A549 (cell line): ENCODE measurements at regions not wholly inside any gene's neighbourhood (a gene's known extent, or its start where the extent isn't known, plus 50 kb on each side); places are given as distances from the start of the nearest gene placed in this dataset.

Experiments used
- ATAC-seq, 2 experiments: fragments of 200-7000 bp in 1 of 2; fragments of >200 bp in 1 of 2; cut with Nextera tagmentation in 1 of 2; cut with Tn5 transposase in 1 of 2; 3 replicates each; pipeline versions ENCODE4 v1.8.0 to v1.9.1; 2018 to 2020; ENCODE audit warnings: mild to moderate bottlenecking in 1 of 2, moderate library complexity in 1 of 2
- CTCF ChIA-PET: fragments of 300-600 bp; sonication (Branson Sonifier 250); formaldehyde crosslinking; extraction: SDS; loops from one replicate; lab custom pipeline; 2021; ENCODE audit warnings: antibody characterized with exemption, inconsistent platforms; lab: Yijun Ruan, JAX
- POLR2A ChIA-PET: fragments of 350-600 bp; formaldehyde crosslinking; extraction: SDS; loops from one replicate; lab custom pipeline; 2021; ENCODE audit warnings: antibody characterized with exemption, inconsistent platforms; lab: Yijun Ruan, JAX
- DNase-seq, 2 experiments: peaks; one replicate each; pipeline versions ENCODE4 v3.0.0 to v3.0.0-alpha.2; 2011 to 2016; ENCODE audit warnings: low read depth in 1 of 2, low spot score in 1 of 2
- FAIRE-seq: peaks from 2 replicates; lab custom pipeline; 2011; peaks lifted over from hg19 to GRCh38; lab: Jason Lieb, UNC
- H3K27ac ChIP-seq, 2 experiments: fragments of >200 bp; sonication (Bioruptor Twin); formaldehyde crosslinking; 3 replicates each; pipeline ENCODE4 v1.5.1; 2016 to 2017
- H3K4me1 ChIP-seq: fragments of >200 bp; sonication (Bioruptor Twin); formaldehyde crosslinking; 3 replicates; pipeline ENCODE4 v1.6.1; 2016
- H3K4me2 ChIP-seq: fragments of >200 bp; sonication (Bioruptor Twin); formaldehyde crosslinking; 3 replicates; pipeline ENCODE4 v1.6.1; 2016
- H3K4me3 ChIP-seq: fragments of >200 bp; sonication (Bioruptor Twin); formaldehyde crosslinking; 3 replicates; pipeline ENCODE4 v1.5.1; 2016
- H3K9me3 ChIP-seq: fragments of >200 bp; sonication (Bioruptor Twin); formaldehyde crosslinking; 3 replicates; pipeline ENCODE4 v1.6.1; 2016
- CHD2 ChIP-seq: fragments of 150-350 bp; IDR thresholded peaks from 2 replicates; pipeline ENCODE4 v1.6.1; 2014; ENCODE audit warnings: low read length; ENCODE audit not compliant: partially characterized antibody
- FOSB ChIP-seq: fragments of 250-450 bp; sonication (Bioruptor Pico); IDR thresholded peaks from 2 replicates; pipeline ENCODE4 v1.5.0; 2020; ENCODE audit warnings: mild to moderate bottlenecking, moderate library complexity
- FOSL2 ChIP-seq, 2 experiments: fragments of 450-650 bp in 1 of 2; fragments of >200 bp in 1 of 2; sonication (Bioruptor Twin) in 1 of 2; formaldehyde crosslinking; IDR thresholded peaks; 2 replicates each; pipeline versions ENCODE4 v1.5.0 to v1.6.1; 2016 to 2020; ENCODE audit warnings: mild to moderate bottlenecking in 1 of 2, moderate library complexity in 1 of 2
- FOXS1 ChIP-seq: fragments of 250-450 bp; sonication (Bioruptor Pico); IDR thresholded peaks from 2 replicates; pipeline ENCODE4 v1.5.0; 2020; ENCODE audit warnings: mild to moderate bottlenecking, moderate library complexity
- HOXA7 ChIP-seq: fragments of 250-450 bp; sonication (Bioruptor Pico); IDR thresholded peaks from 2 replicates; pipeline ENCODE4 v1.5.0; 2020; ENCODE audit warnings: mild to moderate bottlenecking, moderate library complexity
- KDM1A ChIP-seq: fragments of 200-600 bp; sonication (generic); IDR thresholded peaks from 2 replicates; pipeline ENCODE4 v1.6.1; 2016; ENCODE audit warnings: low read depth, mild to moderate bottlenecking
- KDM5A ChIP-seq: fragments of 200-600 bp; sonication (generic); IDR thresholded peaks from 2 replicates; pipeline ENCODE4 v1.6.1; 2016; ENCODE audit warnings: antibody characterized with exemption, mild to moderate bottlenecking
- MAFK ChIP-seq: fragments of 450-650 bp; IDR thresholded peaks from 2 replicates; pipeline ENCODE4 v1.6.1; 2014; ENCODE audit not compliant: partially characterized antibody
- MYC ChIP-seq: IDR thresholded peaks from 2 replicates; pipeline ENCODE4 v1.6.1; 2012; ENCODE audit warnings: mild to moderate bottlenecking, inconsistent platforms, low read length, improper control_type of control experiment, borderline replicate concordance
- NPAS2 ChIP-seq: fragments of 250-450 bp; sonication (Bioruptor Pico); IDR thresholded peaks from 2 replicates; pipeline ENCODE4 v1.8.0; 2022; ENCODE audit warnings: mild to moderate bottlenecking, moderate library complexity, borderline replicate concordance
- NR3C1 ChIP-seq: fragments of >200 bp; sonication (Bioruptor Twin); formaldehyde crosslinking; IDR thresholded peaks from 3 replicates; pipeline ENCODE4 v1.6.1; 2017
- RARB ChIP-seq: fragments of 250-450 bp; sonication (Bioruptor Pico); IDR thresholded peaks from 2 replicates; pipeline ENCODE4 v1.8.0; 2021; ENCODE audit warnings: mild to moderate bottlenecking, moderate library complexity
- TFCP2L1 ChIP-seq: fragments of 250-450 bp; sonication (Bioruptor Pico); IDR thresholded peaks from 2 replicates; pipeline ENCODE4 v1.5.0; 2021; ENCODE audit warnings: mild to moderate bottlenecking
- ZNF302 ChIP-seq: fragments of 250-450 bp; sonication (Bioruptor Pico); IDR thresholded peaks from 2 replicates; pipeline ENCODE4 v1.9.0; 2021; ENCODE audit warnings: inconsistent platforms, mild to moderate bottlenecking, moderate library complexity
- ZSCAN20 ChIP-seq: fragments of 250-450 bp; sonication (Bioruptor Pico); IDR thresholded peaks from 2 replicates; pipeline ENCODE4 v1.8.0; 2022; ENCODE audit warnings: mild to moderate bottlenecking, moderate library complexity
- WGBS: methylation state at CpG from one replicate; pipeline ENCODE4 v1.1.6; 2017; ENCODE audit errors: missing lambda C conversion rate; 5-methylcytosine and 5-hydroxymethylcytosine counted together
- TF ChIP-seq, protein P1 (sequence below): IDR thresholded peaks from 2 replicates; pipeline ENCODE4 v1.6.1; 2012; ENCODE audit warnings: low read depth, borderline replicate concordance
- TF ChIP-seq, protein P2 (sequence below): fragments of 200-600 bp; sonication (generic); IDR thresholded peaks from 2 replicates; pipeline ENCODE4 v1.6.1; 2016; ENCODE audit warnings: antibody characterized with exemption, mild to moderate bottlenecking, moderate library complexity
- TF ChIP-seq, protein P3 (sequence below): fragments of 450-650 bp; IDR thresholded peaks from 2 replicates; pipeline ENCODE4 v1.6.1; 2014; ENCODE audit warnings: antibody characterized with exemption

DNA sequence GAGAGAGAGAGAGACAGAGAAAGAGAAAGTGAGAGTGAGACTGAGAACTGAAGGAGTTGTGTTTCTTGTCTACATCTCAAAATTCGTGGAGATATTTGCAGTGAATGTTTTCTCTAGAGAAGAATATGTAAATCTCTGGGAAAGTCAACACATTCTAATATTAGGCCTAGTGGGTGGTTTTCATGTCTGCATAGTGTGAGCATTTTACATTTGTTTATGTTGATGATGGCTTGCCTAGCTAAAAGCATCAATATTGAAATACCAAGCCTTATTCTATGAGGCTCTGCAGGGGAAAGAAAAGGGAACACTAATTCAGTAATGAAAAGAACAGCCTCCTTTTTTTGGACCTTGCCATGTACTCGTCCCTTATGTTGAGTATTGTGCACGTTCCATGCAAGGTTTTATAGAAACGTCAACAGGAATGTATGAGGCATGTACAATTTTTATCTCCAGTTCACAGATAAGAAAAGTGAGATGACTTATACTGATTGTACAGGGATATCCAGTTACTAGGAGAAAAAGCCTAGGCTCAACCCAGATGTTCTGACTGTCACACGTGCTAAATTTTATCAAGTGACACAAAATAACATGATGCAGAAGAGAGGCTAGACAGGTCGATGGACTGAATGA lies 1288.9 kb upstream of the SLC10A2 start (continued):
- TF ChIP-seq FOSL2 (IDR thresholded peaks at IDR 0.05) (no peak), FOSL2 (CRISPR knock-in tag; IDR thresholded peaks at IDR 0.05) (no peak), RARB (no peak)

DNA sequence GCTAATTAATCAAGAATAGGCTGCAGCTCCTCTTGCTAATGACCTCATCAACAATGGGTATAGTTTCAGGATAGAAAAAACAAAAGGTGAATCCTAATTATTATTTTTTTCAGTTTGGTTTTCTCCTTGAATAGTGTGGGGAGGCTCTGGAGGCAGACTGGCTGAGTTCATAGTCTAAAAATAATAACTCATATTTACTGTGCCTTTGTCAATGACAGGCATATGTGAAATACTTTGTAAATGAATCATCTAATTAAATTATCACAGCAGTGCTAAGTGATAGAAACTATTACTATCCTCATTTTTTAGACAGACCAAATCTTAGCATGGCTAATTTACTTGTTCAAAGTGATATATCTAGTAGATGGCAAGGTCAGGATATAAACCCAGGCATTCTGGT lies 1261.0 kb upstream of the SLC10A2 start:
- no peak overlapping the region for H3K4me2 ChIP-seq
- H3K4me1 ChIP-seq = no peaks in the 10 kb centered on the region
- CTCF ChIA-PET = no interaction called here
- no peaks in the 10 kb centered on the region for H3K9me3 ChIP-seq
- no peak overlapping the region for H3K27ac ChIP-seq
- TF ChIP-seq FOSB (no peak), ZSCAN20 (CRISPR knock-in tag) (no peak), CHD2 (no peak), MYC (no peak), TFCP2L1 (CRISPR knock-in tag) (no peak), KDM1A (no peak), FOXS1 (CRISPR knock-in tag) (no peak), NPAS2 (CRISPR knock-in tag) (no peak)
- TF ChIP-seq, protein P1, sequence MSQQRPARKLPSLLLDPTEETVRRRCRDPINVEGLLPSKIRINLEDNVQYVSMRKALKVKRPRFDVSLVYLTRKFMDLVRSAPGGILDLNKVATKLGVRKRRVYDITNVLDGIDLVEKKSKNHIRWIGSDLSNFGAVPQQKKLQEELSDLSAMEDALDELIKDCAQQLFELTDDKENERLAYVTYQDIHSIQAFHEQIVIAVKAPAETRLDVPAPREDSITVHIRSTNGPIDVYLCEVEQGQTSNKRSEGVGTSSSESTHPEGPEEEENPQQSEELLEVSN = no peak
- TF ChIP-seq, protein P2, sequence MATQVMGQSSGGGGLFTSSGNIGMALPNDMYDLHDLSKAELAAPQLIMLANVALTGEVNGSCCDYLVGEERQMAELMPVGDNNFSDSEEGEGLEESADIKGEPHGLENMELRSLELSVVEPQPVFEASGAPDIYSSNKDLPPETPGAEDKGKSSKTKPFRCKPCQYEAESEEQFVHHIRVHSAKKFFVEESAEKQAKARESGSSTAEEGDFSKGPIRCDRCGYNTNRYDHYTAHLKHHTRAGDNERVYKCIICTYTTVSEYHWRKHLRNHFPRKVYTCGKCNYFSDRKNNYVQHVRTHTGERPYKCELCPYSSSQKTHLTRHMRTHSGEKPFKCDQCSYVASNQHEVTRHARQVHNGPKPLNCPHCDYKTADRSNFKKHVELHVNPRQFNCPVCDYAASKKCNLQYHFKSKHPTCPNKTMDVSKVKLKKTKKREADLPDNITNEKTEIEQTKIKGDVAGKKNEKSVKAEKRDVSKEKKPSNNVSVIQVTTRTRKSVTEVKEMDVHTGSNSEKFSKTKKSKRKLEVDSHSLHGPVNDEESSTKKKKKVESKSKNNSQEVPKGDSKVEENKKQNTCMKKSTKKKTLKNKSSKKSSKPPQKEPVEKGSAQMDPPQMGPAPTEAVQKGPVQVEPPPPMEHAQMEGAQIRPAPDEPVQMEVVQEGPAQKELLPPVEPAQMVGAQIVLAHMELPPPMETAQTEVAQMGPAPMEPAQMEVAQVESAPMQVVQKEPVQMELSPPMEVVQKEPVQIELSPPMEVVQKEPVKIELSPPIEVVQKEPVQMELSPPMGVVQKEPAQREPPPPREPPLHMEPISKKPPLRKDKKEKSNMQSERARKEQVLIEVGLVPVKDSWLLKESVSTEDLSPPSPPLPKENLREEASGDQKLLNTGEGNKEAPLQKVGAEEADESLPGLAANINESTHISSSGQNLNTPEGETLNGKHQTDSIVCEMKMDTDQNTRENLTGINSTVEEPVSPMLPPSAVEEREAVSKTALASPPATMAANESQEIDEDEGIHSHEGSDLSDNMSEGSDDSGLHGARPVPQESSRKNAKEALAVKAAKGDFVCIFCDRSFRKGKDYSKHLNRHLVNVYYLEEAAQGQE = no peak
- no peak for DNase-seq
- POLR2A ChIA-PET = no interaction called here
- FAIRE-seq = no peak
- H3K4me3 ChIP-seq = no peak overlapping the region
- ATAC-seq = no peak

DNA sequence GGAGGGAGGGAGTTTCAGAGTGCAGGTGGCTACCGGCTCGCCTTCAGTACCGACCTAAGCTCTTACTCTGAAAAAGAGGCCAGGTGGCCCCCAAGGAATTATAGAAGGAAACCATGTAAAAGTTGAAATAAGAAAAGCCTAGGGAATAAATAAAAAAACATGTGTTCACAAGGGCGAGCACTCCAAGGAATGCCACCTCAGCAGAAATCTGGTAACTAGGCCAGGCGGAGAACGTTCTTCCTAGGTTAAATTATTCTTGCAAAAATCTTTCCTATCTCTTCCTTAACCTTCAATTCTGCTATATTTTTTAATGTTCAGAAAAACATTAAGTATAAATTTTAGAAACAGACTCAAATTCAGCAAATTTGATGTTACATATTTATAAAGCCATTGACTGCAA lies 1260.3 kb upstream of the SLC10A2 start:
- CTCF ChIA-PET = no interaction called here
- no peak for DNase-seq
- H3K4me1 ChIP-seq = no peaks in the 10 kb centered on the region
- no peak overlapping the region for H3K27ac ChIP-seq
- H3K4me2 ChIP-seq = no peak overlapping the region
- POLR2A ChIA-PET = no interaction called here
- ATAC-seq = no peak
- H3K9me3 ChIP-seq = no peaks in the 10 kb centered on the region
- WGBS = 63% methylated on average over 6 of the region's 6 CpGs
- no peak for FAIRE-seq
- TF ChIP-seq HOXA7 (CRISPR knock-in tag) (no peak), KDM5A (no peak), MAFK (peak; percentile 67)
- no peak overlapping the region for H3K4me3 ChIP-seq

DNA sequence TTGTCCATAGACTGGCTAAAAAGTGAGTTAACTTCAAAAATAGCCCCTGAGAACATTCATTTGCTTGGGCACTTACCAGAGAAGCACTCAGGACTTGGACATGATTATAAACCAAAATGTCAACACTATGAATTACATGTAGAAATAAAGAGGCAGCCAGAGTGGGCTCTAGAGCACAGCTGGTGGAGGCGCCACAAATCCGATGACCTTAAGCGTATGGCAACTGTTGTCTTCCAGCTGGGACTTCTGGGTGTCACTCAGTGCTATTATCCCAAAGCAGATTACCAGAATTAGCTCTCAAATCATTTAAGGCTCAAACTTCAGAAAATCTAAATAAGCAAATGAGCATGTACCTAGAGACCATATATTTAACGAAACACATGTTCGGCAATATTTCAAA lies 1255.5 kb upstream of the SLC10A2 start:
- TF ChIP-seq ZNF302 (CRISPR knock-in tag) = no peak
- TF ChIP-seq NR3C1 = no peak
- no peak for TF ChIP-seq ZSCAN20 (CRISPR knock-in tag)
- TF ChIP-seq FOXS1 (CRISPR knock-in tag) = no peak
- TF ChIP-seq, protein P3, sequence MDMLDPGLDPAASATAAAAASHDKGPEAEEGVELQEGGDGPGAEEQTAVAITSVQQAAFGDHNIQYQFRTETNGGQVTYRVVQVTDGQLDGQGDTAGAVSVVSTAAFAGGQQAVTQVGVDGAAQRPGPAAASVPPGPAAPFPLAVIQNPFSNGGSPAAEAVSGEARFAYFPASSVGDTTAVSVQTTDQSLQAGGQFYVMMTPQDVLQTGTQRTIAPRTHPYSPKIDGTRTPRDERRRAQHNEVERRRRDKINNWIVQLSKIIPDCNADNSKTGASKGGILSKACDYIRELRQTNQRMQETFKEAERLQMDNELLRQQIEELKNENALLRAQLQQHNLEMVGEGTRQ = no peak
- H3K27ac ChIP-seq = no peak overlapping the region
- H3K4me3 ChIP-seq = no peak overlapping the region
- no peaks in the 10 kb centered on the region for H3K9me3 ChIP-seq
- ChIA-PET CTCF (no interaction called here), POLR2A (no interaction called here)
- no peak overlapping the region for H3K4me2 ChIP-seq
- 75% methylated on average over 5 of the region's 5 CpGs for WGBS
- no peak for FAIRE-seq
- no peaks in the 10 kb centered on the region for H3K4me1 ChIP-seq
- no peak for ATAC-seq
- DNase-seq = no peak
